Fibroblast of lung (primary cell): ENCODE measurements at regions not wholly inside any gene's neighbourhood (a gene's known extent, or its start where the extent isn't known, plus 50 kb on each side); places are given as distances from the start of the nearest gene placed in this dataset.

Source experiments
- DNase-seq, 2 donors: peaks; one replicate each; pipeline versions ENCODE4 v3.0.0 to v3.0.0-alpha.2; 2010; ENCODE audit warnings: low read depth in 2 of 2
- H2AFZ ChIP-seq: 2 replicates; pipeline ENCODE4 v1.5.1; 2012; ENCODE audit warnings: low read length, control low read depth, inconsistent platforms
- H3K27ac ChIP-seq: 2 replicates; pipeline ENCODE4 v1.5.1; 2011; ENCODE audit warnings: low read length, control low read depth; ENCODE audit not compliant: insufficient read depth
- H3K27me3 ChIP-seq: 2 replicates; pipeline ENCODE4 v1.5.1; 2011; ENCODE audit warnings: mild to moderate bottlenecking, low read length; ENCODE audit not compliant: control insufficient read depth, insufficient read depth
- H3K36me3 ChIP-seq: 2 replicates; pipeline ENCODE4 v1.5.1; 2011; ENCODE audit warnings: low read length; ENCODE audit not compliant: control insufficient read depth, insufficient read depth
- H3K4me1 ChIP-seq: 2 replicates; pipeline ENCODE4 v1.5.1; 2011; ENCODE audit warnings: low read length; ENCODE audit not compliant: control insufficient read depth, insufficient read depth; ENCODE audit errors: extremely low read depth
- H3K4me2 ChIP-seq: 2 replicates; pipeline ENCODE4 v1.5.1; 2011; ENCODE audit warnings: low read length, control low read depth; ENCODE audit not compliant: insufficient read depth; ENCODE audit errors: extremely low read depth
- H3K4me3 ChIP-seq, 4 experiments: fragments of 200-600 bp in 1 of 4; sonication (generic) in 1 of 4; replicated peaks in 1 of 4; 2 replicates each; pipeline ENCODE4 v1.5.1; 2011 to 2016; ENCODE audit warnings: low read length in 4 of 4, low read depth in 3 of 4, mild to moderate bottlenecking in 3 of 4, control low read depth in 2 of 4, inconsistent platforms in 1 of 4, mixed read lengths in 1 of 4; ENCODE audit not compliant: insufficient read depth in 1 of 4; ENCODE audit errors: control extremely low read depth in 1 of 4
- H3K79me2 ChIP-seq: 2 replicates; pipeline ENCODE4 v1.5.1; 2012; ENCODE audit warnings: mild to moderate bottlenecking, low read length, inconsistent platforms; ENCODE audit not compliant: control insufficient read depth, insufficient read depth
- H3K9ac ChIP-seq: 2 replicates; pipeline ENCODE4 v1.5.1; 2011; ENCODE audit warnings: mild to moderate bottlenecking, low read length, control low read depth; ENCODE audit not compliant: insufficient read depth
- H3K9me3 ChIP-seq: 2 replicates; pipeline ENCODE4 v1.5.1; 2012; ENCODE audit warnings: low read depth, low read length; ENCODE audit not compliant: control insufficient read depth, insufficient read depth
- H4K20me1 ChIP-seq: 2 replicates; pipeline ENCODE4 v1.5.1; 2011; ENCODE audit warnings: low read length; ENCODE audit not compliant: control insufficient read depth, insufficient read depth; ENCODE audit errors: extremely low read depth
- EZH2 ChIP-seq: IDR thresholded peaks from 2 replicates; pipeline ENCODE4 v1.5.1; 2012; ENCODE audit warnings: low read length, control low read depth, mild to moderate bottlenecking; ENCODE audit errors: missing control alignments
- TF ChIP-seq, protein P1 (sequence below), 2 donors: IDR thresholded peaks in 1 of 2; conservative IDR thresholded peaks in 1 of 2; 1 replicate in 1 of 2; 2 replicates in 1 of 2; pipeline ENCODE4 v1.5.1; 2011 to 2012; ENCODE audit warnings: low read length in 2 of 2, control low read depth in 1 of 2, inconsistent platforms in 1 of 2, low read depth in 1 of 2, mild to moderate bottlenecking in 1 of 2

DNA sequence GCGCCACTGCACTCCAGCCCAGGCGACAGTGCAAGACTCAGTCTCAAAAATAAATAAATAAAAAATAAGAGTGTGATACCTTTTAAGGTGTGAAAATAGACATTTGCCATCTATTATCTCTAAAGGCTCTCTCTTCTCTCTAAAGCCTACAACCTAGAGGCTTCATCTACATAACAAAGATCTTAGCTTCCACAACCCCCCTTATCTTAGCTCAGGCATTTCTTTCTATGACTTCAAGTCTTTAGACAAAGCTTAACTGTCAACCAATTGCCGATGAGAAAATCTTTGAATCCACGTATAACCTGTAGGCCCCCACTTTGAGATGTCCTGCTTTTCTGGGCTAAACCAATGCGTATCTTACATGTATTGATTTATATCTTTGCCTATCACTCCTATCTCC lies 64.9 kb upstream of the ADAMTS19 start:
- Histone ChIP-seq H3K79me2 (no peaks in the 10 kb centered on the region), H3K9me3 (no peaks in the 10 kb centered on the region), H3K4me2 (no peak overlapping the region), H3K27ac (no peak overlapping the region), H3K27me3 (no peaks in the 10 kb centered on the region), H4K20me1 (no peaks in the 10 kb centered on the region), H3K4me1 (no peaks in the 10 kb centered on the region), H3K9ac (no peak overlapping the region), H2AFZ (no peak overlapping the region), H3K4me3 (no peak overlapping the region), H3K36me3 (no peaks in the 10 kb centered on the region)
- DNase-seq, result no peak
- TF ChIP-seq, protein P1, sequence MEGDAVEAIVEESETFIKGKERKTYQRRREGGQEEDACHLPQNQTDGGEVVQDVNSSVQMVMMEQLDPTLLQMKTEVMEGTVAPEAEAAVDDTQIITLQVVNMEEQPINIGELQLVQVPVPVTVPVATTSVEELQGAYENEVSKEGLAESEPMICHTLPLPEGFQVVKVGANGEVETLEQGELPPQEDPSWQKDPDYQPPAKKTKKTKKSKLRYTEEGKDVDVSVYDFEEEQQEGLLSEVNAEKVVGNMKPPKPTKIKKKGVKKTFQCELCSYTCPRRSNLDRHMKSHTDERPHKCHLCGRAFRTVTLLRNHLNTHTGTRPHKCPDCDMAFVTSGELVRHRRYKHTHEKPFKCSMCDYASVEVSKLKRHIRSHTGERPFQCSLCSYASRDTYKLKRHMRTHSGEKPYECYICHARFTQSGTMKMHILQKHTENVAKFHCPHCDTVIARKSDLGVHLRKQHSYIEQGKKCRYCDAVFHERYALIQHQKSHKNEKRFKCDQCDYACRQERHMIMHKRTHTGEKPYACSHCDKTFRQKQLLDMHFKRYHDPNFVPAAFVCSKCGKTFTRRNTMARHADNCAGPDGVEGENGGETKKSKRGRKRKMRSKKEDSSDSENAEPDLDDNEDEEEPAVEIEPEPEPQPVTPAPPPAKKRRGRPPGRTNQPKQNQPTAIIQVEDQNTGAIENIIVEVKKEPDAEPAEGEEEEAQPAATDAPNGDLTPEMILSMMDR (conservative IDR thresholded peaks at IDR 0.05 in 1 of 2, IDR thresholded peaks at IDR 0.05 in 1 of 2; ENCODE audit: low read depth in 1 of 2, low read length in 2 of 2), result no peak
- TF ChIP-seq EZH2, result no peak

DNA sequence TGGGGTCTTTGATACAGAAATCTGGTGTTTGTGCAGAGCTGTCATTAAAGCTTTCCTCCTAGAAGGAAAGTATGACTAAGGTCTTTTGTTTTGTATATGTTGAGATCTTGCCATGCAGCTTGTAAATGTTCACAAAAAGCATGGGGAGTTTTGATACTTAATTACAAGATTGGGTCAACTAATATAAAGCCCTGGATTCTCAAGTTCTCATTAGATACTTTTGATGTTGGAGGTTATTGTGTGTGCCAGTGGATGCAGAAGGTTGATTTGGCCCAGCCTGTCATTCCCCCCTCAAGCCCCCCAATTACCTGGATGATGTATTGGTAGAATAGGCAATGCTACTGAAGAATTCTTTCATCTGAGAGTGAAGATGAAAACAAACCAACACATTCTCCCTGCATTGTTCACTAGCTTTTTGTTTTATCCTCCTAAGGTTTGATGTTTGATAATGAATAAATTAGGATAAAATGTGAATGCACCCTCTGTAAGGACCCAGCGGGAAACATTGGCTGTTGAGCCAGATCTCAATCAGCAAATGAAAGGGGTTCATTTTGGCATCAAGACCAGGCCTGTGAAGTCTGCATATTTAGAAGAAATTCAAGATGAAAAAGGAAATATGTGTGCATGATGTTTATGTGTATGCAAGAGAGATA lies 61.9 kb upstream of the ADAMTS19 start:
- no peak for DNase-seq
- Histone ChIP-seq H3K4me3 (no peak overlapping the region), H3K9me3 (no peaks in the 10 kb centered on the region), H3K36me3 (no peaks in the 10 kb centered on the region), H3K79me2 (no peaks in the 10 kb centered on the region), H3K4me1 (no peaks in the 10 kb centered on the region), H2AFZ (no peak overlapping the region), H4K20me1 (no peaks in the 10 kb centered on the region), H3K27me3 (no peaks in the 10 kb centered on the region), H3K4me2 (no peak overlapping the region), H3K27ac (no peak overlapping the region), H3K9ac (no peak overlapping the region)
- TF ChIP-seq EZH2, result no peak
- TF ChIP-seq, protein P1 (conservative IDR thresholded peaks at IDR 0.05 in 1 of 2, IDR thresholded peaks at IDR 0.05 in 1 of 2; ENCODE audit: low read depth in 1 of 2, low read length in 2 of 2), result no peak

DNA sequence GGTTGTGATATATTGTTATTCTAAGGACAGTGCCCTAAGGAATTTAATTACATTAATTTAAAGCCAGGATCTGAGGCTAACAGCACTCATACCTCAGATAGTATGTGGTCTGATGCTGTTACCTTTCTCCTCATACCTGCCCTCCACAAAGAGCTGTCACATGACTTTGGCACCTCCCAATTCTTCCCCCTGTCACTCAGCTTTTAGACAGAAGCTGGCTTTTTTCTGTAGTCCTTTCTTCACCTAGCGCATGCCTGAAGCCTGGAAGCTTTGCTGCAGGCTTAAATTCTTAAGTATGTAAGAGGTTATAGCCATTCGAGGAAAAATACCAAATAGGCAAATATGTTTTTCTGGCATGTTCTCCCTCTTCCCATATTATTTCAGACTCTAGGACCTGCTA lies 61.0 kb upstream of the ADAMTS19 start:
- Histone ChIP-seq H3K4me1 (no peaks in the 10 kb centered on the region), H3K79me2 (no peaks in the 10 kb centered on the region), H3K9me3 (no peaks in the 10 kb centered on the region), H3K27ac (no peak overlapping the region), H3K4me3 (no peak overlapping the region), H3K9ac (no peak overlapping the region), H4K20me1 (no peaks in the 10 kb centered on the region), H3K27me3 (no peaks in the 10 kb centered on the region), H2AFZ (no peak overlapping the region), H3K36me3 (no peaks in the 10 kb centered on the region), H3K4me2 (no peak overlapping the region)
- DNase-seq, result no peak
- TF ChIP-seq EZH2, result no peak
- TF ChIP-seq, protein P1 (conservative IDR thresholded peaks at IDR 0.05 in 1 of 2, IDR thresholded peaks at IDR 0.05 in 1 of 2; ENCODE audit: low read depth in 1 of 2, low read length in 2 of 2), result no peak
